ENCODE measurements at regions not wholly inside any gene's neighbourhood (a gene's known extent, or its start where the extent isn't known, plus 50 kb on each side); places are given as distances from the start of the nearest gene placed in this dataset.
A peak's percentile ranks its signal among the peaks of the same experiment; 100 is the strongest.

DNA sequence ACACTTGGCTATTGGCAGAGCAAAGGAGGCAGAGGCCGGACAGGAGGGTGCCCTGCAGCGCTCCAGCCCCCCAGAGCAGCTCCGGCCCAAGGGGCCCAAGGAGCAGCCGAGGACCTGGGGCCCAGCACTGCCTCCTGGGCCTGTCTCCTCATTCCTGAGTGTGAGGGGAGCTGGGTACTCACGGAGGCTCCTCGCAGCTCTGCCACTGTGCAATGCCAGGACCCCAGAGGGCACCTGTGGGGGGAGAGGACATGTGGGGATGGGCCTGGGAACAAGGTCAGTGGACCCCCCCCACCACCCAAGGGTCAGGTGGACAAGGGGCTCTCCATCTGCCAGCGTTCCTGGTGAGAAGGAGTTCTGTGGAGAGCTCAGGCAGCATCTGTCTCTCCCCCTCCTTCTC lies 192.6 kb upstream of the PPP1R26 start:
- Histone ChIP-seq H3K4me3 (no peak overlapping the region), H3K36me3 (no peaks in the 10 kb centered on the region), H3K27ac (no peak overlapping the region), H3K9me3 (no peaks in the 10 kb centered on the region), H3K4me1 (no peaks in the 10 kb centered on the region), H3K27me3 (peaks cover 0 to 39% of the 10 kb centered on the region in 2 donors)
- ATAC-seq, result no peak
- TF ChIP-seq, protein P1, sequence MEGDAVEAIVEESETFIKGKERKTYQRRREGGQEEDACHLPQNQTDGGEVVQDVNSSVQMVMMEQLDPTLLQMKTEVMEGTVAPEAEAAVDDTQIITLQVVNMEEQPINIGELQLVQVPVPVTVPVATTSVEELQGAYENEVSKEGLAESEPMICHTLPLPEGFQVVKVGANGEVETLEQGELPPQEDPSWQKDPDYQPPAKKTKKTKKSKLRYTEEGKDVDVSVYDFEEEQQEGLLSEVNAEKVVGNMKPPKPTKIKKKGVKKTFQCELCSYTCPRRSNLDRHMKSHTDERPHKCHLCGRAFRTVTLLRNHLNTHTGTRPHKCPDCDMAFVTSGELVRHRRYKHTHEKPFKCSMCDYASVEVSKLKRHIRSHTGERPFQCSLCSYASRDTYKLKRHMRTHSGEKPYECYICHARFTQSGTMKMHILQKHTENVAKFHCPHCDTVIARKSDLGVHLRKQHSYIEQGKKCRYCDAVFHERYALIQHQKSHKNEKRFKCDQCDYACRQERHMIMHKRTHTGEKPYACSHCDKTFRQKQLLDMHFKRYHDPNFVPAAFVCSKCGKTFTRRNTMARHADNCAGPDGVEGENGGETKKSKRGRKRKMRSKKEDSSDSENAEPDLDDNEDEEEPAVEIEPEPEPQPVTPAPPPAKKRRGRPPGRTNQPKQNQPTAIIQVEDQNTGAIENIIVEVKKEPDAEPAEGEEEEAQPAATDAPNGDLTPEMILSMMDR (IDR thresholded peaks at IDR 0.05), result no peak
- DNase-seq, result peak in 1 of 4 donors; percentile 46
- intact Hi-C loops (cut with DNase I), result no loop called here

DNA sequence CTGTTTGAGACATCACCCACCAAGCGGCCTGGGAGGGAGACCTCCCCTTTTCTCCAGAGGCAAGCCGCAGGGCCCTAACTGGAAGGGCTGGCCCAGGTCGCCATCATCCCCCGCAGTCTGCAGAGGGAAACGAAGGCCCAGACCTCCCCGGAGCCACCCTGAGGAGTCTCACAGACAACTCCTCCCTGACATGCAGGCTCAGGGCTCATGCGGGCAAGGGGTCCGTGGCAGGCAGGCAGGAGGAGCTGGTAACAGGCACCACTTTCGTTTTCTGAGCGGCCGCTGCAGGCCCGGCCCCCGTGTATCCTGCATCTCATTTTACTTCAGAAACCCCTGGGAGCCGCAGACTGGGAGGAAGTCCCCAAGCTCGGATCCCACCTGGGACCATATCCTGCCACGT lies 192.0 kb upstream of the PPP1R26 start:
- no peaks in the 10 kb centered on the region for H3K36me3 ChIP-seq
- ATAC-seq, result no peak
- DNase-seq, result peak in 1 of 4 donors; percentile 41
- no peaks in the 10 kb centered on the region for H3K4me1 ChIP-seq
- H3K27ac ChIP-seq, result no peak overlapping the region
- H3K27me3 ChIP-seq, result peaks cover 0 to 33% of the 10 kb centered on the region in 2 donors
- no peaks in the 10 kb centered on the region for H3K9me3 ChIP-seq
- TF ChIP-seq, protein P1 (IDR thresholded peaks at IDR 0.05), result no peak
- intact Hi-C loops (cut with DNase I), result no loop called here
- H3K4me3 ChIP-seq, result no peak overlapping the region

DNA sequence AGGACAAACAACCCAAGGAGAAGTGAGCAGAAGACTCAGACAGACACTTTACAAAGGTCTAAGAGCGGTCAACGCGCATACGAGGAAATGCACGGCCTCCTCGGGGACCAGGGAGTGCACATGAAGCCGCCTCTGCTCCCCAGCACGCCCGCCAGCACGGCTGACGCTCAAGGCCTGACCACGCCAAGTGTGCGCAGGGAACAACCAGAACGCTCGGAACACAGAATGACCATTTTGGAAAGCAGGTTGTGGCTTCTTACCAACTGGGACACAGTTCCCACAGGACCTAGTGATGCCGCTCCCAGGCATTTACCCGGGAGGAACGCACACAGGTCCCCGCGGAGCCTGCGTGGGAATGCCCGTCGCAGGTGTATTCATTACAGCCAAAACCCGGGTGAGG lies 191.5 kb upstream of the PPP1R26 start:
- H3K36me3 ChIP-seq, result no peaks in the 10 kb centered on the region
- TF ChIP-seq, protein P1 (IDR thresholded peaks at IDR 0.05), result no peak
- ATAC-seq, result no peak

DNA sequence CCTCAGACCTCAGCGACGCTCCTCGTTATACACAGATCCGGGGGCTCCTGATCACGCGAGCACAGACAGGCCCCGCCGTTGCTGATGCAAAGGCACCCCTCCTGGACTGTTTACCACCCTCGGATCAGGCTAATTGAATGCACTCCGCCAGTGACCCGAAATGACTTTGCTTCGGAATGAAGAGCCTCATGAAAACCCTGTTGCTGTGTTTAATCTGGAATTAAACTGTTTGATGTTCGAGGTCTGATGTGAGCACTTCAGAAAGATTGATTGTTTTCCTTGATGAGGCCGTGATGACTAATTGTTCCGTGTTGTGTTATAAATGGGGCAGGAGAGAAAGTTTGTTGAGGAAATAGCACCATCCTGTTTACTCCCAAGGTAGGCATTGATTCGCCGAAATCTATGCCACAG lies 190.5 kb upstream of the PPP1R26 start:
- peak in 1 of 4 donors; percentile 39 for DNase-seq
- TF ChIP-seq, protein P1 (IDR thresholded peaks at IDR 0.05), result no peak
- no peak overlapping the region for H3K27ac ChIP-seq
- peaks cover 0 to 26% of the 10 kb centered on the region in 2 donors for H3K27me3 ChIP-seq
- H3K36me3 ChIP-seq, result no peaks in the 10 kb centered on the region
- H3K4me3 ChIP-seq, result no peak overlapping the region
- H3K4me1 ChIP-seq, result no peaks in the 10 kb centered on the region
- intact Hi-C loops (cut with DNase I), result no loop called here
- no peak for ATAC-seq
- H3K9me3 ChIP-seq, result no peaks in the 10 kb centered on the region

More for the DNA sequence above, 191.5 kb upstream of the PPP1R26 start:
- Histone ChIP-seq H3K27ac (no peak overlapping the region), H3K4me1 (no peaks in the 10 kb centered on the region), H3K27me3 (peaks cover 0 to 28% of the 10 kb centered on the region in 2 donors), H3K4me3 (no peak overlapping the region), H3K9me3 (no peaks in the 10 kb centered on the region)
- intact Hi-C loops (cut with DNase I), result no loop called here
- peak in 1 of 4 donors; percentile 33 for DNase-seq

DNA sequence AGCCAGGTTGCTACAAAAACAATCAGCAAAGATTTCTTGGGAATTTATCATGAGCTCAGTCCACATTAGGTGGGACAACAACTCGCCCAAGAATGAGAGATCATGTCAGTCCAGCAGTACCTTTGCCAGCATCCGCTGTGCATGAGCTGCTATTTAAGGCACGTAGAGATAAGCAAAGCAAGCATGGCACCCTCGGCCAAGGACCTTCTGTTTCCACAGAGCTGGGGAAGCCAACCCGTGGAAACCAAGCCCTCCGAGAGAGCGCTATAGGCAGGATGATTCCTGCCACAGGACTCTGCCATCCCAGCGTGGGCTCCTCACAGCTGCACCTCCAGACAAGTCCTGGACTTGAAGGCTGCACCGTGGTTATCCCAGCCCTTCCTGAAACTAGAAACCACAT lies 189.5 kb upstream of the PPP1R26 start:
- Histone ChIP-seq H3K36me3 (no peaks in the 10 kb centered on the region), H3K27ac (no peak overlapping the region), H3K4me1 (no peaks in the 10 kb centered on the region), H3K27me3 (peaks cover 0 to 26% of the 10 kb centered on the region in 2 donors), H3K9me3 (no peaks in the 10 kb centered on the region), H3K4me3 (no peak overlapping the region)
- TF ChIP-seq, protein P1 (IDR thresholded peaks at IDR 0.05), result no peak
- intact Hi-C loops (cut with DNase I), result no loop called here
- ATAC-seq, result no peak
- DNase-seq, result no peak
